ENCODE measurements at regions not wholly inside any gene's neighbourhood (a gene's known extent, or its start where the extent isn't known, plus 50 kb on each side); places are given as distances from the start of the nearest gene placed in this dataset.

DNA sequence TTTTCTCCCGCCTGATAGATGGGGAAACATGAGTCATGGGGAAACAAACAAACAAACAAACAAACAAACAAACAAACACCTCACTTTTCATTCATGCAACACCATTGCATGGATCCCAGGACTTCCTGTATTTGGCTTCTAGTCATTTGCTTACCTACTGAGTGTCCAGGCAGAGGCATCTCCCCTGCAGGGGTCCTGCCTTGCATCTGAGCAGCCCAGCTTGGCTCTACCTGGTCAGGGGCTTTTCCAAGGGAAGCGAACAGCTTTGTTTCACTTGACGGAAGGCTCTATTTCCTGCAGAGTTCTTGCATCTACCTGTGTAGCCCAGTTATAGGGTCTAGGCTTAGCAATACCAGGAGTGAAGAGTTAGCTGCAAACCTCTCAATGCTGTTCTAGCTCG lies 374.2 kb downstream of the GATA3 start:
- TF ChIP-seq EP300 (IDR thresholded peaks at IDR 0.05), result no peak
- no peak for TF ChIP-seq CTCF (IDR thresholded peaks at IDR 0.05)
- no peak for TF ChIP-seq POLR2A (IDR thresholded peaks at IDR 0.05)
- H3K27ac ChIP-seq, result no peak overlapping the region
- H3K9me3 ChIP-seq, result no peaks in the 10 kb centered on the region
- H3K4me1 ChIP-seq (ENCODE audit: insufficient read depth), result no peaks in the 10 kb centered on the region
- no peaks in the 10 kb centered on the region for H3K36me3 ChIP-seq
- WGBS, 3 donors, result 86 to 92% (median 88%) methylated on average over 4 of the region's 4 CpGs
- H3K4me3 ChIP-seq, result no peak overlapping the region
- intact Hi-C loops (cut with DNase I), result no loop called here
- DNase-seq, result no peak
- H3K27me3 ChIP-seq, result no peaks in the 10 kb centered on the region

DNA sequence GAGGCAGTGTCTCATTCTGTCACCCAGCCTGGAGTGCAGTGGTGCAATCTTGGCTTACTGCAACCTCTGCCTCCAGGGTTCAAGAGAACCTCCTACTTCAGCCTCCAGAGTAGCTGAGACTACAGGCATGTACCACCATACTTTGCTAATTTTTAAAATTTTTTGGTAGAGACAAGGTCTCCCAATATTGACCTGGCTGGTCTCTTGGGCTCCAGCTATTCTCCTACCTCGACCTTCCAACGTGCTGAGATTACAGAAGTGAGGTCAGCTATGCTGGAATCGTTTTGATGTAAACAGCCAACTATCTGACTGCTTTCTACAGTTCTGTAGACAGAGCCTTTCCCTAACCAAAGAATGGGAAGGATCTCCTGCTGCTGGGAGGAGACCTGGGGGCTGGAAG lies 375.8 kb downstream of the GATA3 start:
- TF ChIP-seq CTCF (IDR thresholded peaks at IDR 0.05), result no peak
- TF ChIP-seq POLR2A (IDR thresholded peaks at IDR 0.05), result no peak
- TF ChIP-seq EP300 (IDR thresholded peaks at IDR 0.05), result no peak
- H3K4me3 ChIP-seq, result no peak overlapping the region
- no peak overlapping the region for H3K27ac ChIP-seq
- WGBS, 3 donors, result 36 to 54% (median 42%) methylated on average over 3 of the region's 3 CpGs
- no peak for DNase-seq
- no peaks in the 10 kb centered on the region for H3K4me1 ChIP-seq (ENCODE audit: insufficient read depth)
- no peaks in the 10 kb centered on the region for H3K9me3 ChIP-seq
- H3K27me3 ChIP-seq, result no peaks in the 10 kb centered on the region
- no peaks in the 10 kb centered on the region for H3K36me3 ChIP-seq
- intact Hi-C loops (cut with DNase I), result no loop called here

- TF ChIP-seq CTCF (IDR thresholded peaks at IDR 0.05), result no peak
- TF ChIP-seq EP300 (IDR thresholded peaks at IDR 0.05), result no peak
- TF ChIP-seq POLR2A (IDR thresholded peaks at IDR 0.05), result no peak
- Histone ChIP-seq H3K9me3 (no peaks in the 10 kb centered on the region), H3K27me3 (no peaks in the 10 kb centered on the region), H3K36me3 (no peaks in the 10 kb centered on the region), H3K4me3 (no peak overlapping the region), H3K4me1 (ENCODE audit: insufficient read depth) (no peaks in the 10 kb centered on the region), H3K27ac (no peak overlapping the region)
- DNase-seq, result no peak
- 45 to 65% (median 50%) methylated on average over 1 of the region's 1 CpG for WGBS, 3 donors
- intact Hi-C loops (cut with DNase I), result no loop called here
Observed at GRCh38 chr10:8431511-8431910, 377.0 kb downstream of the GATA3 start.

DNA sequence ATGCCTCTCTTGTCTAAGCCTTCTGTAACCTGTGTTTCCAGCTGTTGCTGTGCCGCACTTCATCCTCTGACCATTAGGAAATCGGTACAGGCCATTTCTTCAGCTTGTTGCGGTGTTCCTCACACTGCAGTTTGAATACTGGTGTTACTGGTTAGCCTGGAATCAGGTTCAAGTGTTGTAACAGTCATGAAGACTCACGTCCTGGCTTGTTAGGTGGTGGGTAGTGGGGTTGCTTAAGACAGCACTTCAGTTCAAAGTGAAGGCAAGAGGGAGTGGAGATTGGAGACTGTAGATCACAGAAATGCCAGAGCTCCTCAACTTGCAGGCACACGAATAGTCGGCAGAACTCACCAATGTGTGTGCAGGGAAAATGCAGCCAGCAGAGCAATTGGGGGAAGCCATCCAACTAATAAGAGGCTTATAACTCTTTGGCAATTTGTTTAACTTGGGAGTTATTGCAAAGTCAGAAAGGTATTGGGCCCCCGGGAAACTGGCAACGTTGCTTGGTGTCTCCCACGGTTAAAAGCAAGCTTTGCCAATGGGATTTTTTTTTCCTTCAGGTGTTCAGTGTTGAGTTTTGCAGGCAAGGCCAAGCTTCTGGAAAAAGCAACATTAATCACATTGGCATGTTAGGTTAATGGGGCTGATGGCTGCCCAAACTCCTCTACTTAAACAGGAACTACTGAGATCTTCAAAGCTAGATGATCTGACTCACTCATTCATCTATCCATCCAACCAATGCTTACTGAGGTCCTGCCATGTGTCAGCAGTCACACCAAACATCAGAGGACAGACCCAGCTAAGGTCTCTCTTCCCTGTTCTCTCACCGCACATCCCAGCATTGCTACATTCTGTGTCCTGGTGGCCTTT lies 380.9 kb downstream of the GATA3 start:
- WGBS, 3 donors, result 51 to 57% (median 52%) methylated on average over 10 of the region's 10 CpGs
- no peak overlapping the region for H3K27ac ChIP-seq
- no peaks in the 10 kb centered on the region for H3K27me3 ChIP-seq
- no peak for DNase-seq
- TF ChIP-seq POLR2A (IDR thresholded peaks at IDR 0.05) (no peak), CTCF (IDR thresholded peaks at IDR 0.05) (no peak), EP300 (IDR thresholded peaks at IDR 0.05) (no peak)
- no peak overlapping the region for H3K4me3 ChIP-seq
- no peaks in the 10 kb centered on the region for H3K36me3 ChIP-seq
- intact Hi-C loops (cut with DNase I), result no loop called here
- no peaks in the 10 kb centered on the region for H3K4me1 ChIP-seq (ENCODE audit: insufficient read depth)
- no peaks in the 10 kb centered on the region for H3K9me3 ChIP-seq
